Testis (tissue), 2 donors: ENCODE measurements at regions not wholly inside any gene's neighbourhood (a gene's known extent, or its start where the extent isn't known, plus 50 kb on each side); places are given as distances from the start of the nearest gene placed in this dataset.

Experiments
- DNase-seq: peaks from one replicate; pipeline ENCODE4 v3.0.0-alpha.2; 2019
- H3K27ac ChIP-seq, 2 donors: fragments of 200-600 bp; sonication (generic); one replicate each; pipeline ENCODE4 v1.5.1; 2019
- H3K27me3 ChIP-seq: fragments of 200-600 bp; sonication (generic); one replicate; pipeline ENCODE4 v1.5.1; 2019
- H3K36me3 ChIP-seq: fragments of 200-600 bp; sonication (generic); one replicate; pipeline ENCODE4 v1.5.1; 2017; ENCODE audit warnings: low read depth; ENCODE audit errors: missing control alignments
- H3K4me1 ChIP-seq: fragments of 200-600 bp; sonication (generic); one replicate; pipeline ENCODE4 v1.5.1; 2019
- H3K4me3 ChIP-seq, 2 donors: fragments of 200-600 bp; sonication (generic); one replicate each; pipeline ENCODE4 v1.5.1; 2017 to 2019
- H3K9me3 ChIP-seq: fragments of 200-600 bp; sonication (generic); one replicate; pipeline ENCODE4 v1.5.1; 2017
- POLR2A ChIP-seq: fragments of 450-650 bp; IDR thresholded peaks from one replicate; pipeline ENCODE4 v1.6.1; 2017; ENCODE audit warnings: antibody characterized with exemption, mild to moderate bottlenecking, moderate library complexity
- WGBS, 2 donors: methylation state at CpG; one replicate each; pipeline ENCODE4 v1.1.5; 2018; 5-methylcytosine and 5-hydroxymethylcytosine counted together
- intact Hi-C: fragments of 100-400 bp; cut with DNase I; formaldehyde crosslinking; loops from one replicate; pipeline ENCODE4 v1.15.1; 2023; ENCODE audit warnings: low total_unique reads
- TF ChIP-seq, protein P1 (sequence below), 3 experiments: fragments of 450-650 bp in 2 of 3; fragments of 200-600 bp in 1 of 3; sonication (generic) in 1 of 3; IDR thresholded peaks; one replicate each; pipeline ENCODE4 v1.5.1; 2016 to 2019; ENCODE audit warnings: antibody characterized with exemption in 3 of 3, mild to moderate bottlenecking in 2 of 3, moderate library complexity in 1 of 3

DNA sequence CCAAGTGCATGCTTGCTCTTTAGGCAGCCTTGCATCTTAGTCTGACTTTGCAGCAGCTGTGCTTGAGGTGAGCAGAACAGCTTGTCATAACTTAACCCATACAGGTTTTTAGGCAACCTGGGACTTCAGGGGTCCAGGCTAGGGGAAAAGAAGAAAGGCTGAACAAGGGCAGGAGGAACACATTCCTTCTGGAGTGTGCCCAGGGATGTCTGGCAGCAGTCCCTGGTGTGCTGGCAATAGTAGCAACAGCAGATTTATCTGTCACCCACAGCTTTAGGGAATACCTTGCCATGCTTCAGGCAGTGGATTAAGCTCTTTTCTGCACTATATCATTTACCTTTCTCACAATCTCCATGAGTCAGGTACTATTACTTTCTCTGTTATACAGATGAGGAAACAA lies 513.0 kb downstream of the RAB38 start:
- no peaks in the 10 kb centered on the region for H3K9me3 ChIP-seq
- no peak for DNase-seq
- H3K36me3 ChIP-seq: no peaks in the 10 kb centered on the region
- no peak overlapping the region for H3K27ac ChIP-seq
- no peaks in the 10 kb centered on the region for H3K4me1 ChIP-seq
- H3K4me3 ChIP-seq: no peak overlapping the region
- no peak for TF ChIP-seq POLR2A
- TF ChIP-seq, protein P1, sequence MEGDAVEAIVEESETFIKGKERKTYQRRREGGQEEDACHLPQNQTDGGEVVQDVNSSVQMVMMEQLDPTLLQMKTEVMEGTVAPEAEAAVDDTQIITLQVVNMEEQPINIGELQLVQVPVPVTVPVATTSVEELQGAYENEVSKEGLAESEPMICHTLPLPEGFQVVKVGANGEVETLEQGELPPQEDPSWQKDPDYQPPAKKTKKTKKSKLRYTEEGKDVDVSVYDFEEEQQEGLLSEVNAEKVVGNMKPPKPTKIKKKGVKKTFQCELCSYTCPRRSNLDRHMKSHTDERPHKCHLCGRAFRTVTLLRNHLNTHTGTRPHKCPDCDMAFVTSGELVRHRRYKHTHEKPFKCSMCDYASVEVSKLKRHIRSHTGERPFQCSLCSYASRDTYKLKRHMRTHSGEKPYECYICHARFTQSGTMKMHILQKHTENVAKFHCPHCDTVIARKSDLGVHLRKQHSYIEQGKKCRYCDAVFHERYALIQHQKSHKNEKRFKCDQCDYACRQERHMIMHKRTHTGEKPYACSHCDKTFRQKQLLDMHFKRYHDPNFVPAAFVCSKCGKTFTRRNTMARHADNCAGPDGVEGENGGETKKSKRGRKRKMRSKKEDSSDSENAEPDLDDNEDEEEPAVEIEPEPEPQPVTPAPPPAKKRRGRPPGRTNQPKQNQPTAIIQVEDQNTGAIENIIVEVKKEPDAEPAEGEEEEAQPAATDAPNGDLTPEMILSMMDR (IDR thresholded peaks at IDR 0.05): no peak
- H3K27me3 ChIP-seq: no peaks in the 10 kb centered on the region
- intact Hi-C loops: no loop called here

DNA sequence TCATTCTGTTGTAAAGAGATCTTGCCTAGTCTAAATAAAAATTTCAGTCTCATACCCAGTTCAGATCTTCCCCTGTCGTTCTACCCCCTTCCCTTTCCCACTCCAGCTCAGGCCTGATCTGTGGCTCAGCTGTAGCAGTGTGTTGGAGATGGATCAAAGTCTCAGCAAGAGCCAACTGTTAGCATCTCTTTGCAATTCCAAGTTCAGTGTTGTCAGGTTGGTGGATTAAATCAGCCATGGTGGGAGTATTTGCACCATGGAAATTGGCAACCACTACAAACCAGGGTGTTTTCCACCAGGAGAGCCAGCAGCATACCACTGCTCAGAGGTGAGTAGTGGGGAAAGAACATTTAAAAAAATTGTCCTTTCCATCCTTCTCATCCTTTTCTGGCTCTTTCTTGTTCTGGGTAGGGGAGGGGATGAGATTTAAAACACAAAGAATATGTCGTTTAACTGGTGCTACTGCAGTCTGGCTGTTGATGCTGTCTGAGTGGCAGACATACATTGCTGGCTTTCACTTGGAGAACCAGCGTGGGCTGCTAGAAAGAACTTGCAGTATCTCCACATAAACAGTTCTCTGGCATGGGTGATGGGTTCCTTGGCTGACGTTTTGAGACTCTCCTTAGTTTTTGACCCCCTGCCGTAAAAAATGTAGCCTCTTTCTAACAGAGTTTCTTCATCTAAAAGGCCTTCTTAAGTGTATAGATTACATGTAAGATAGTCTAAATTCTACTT lies 514.1 kb downstream of the RAB38 start:
- intact Hi-C loops: no loop called here
- H3K36me3 ChIP-seq: no peaks in the 10 kb centered on the region
- H3K4me3 ChIP-seq: no peak overlapping the region
- H3K27me3 ChIP-seq: no peaks in the 10 kb centered on the region
- DNase-seq: no peak
- no peak overlapping the region for H3K27ac ChIP-seq
- H3K9me3 ChIP-seq: no peaks in the 10 kb centered on the region
- TF ChIP-seq, protein P1 (IDR thresholded peaks at IDR 0.05): no peak
- TF ChIP-seq POLR2A: no peak
- 68 to 76% methylated on average over 5 of the region's 5 CpGs for WGBS, 2 donors
- no peaks in the 10 kb centered on the region for H3K4me1 ChIP-seq

DNA sequence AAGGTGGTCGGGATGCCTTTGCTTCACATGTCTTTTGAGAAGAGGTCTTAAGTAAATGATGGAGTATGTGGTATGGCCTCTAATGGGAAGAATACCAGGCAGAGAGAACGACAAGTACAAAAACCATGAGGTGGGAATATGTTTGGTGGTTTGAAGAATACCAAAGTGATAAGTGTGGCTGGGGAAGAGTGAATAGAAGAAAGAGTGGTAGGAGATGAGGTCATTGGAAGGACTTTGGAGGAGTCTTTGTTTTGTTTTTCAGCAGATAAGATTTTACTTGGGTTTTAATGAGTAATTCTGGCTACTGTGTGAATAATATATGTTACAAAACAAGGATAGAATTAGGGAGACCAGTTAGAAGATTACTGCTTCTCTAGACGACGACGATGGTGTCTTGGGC lies 515.4 kb downstream of the RAB38 start:
- no peaks in the 10 kb centered on the region for H3K9me3 ChIP-seq
- no peak for DNase-seq
- intact Hi-C loops: no loop called here
- no peak for TF ChIP-seq POLR2A
- TF ChIP-seq, protein P1 (IDR thresholded peaks at IDR 0.05): no peak
- no peaks in the 10 kb centered on the region for H3K36me3 ChIP-seq
- no peak overlapping the region for H3K4me3 ChIP-seq
- H3K27me3 ChIP-seq: no peaks in the 10 kb centered on the region
- H3K4me1 ChIP-seq: no peaks in the 10 kb centered on the region
- no peak overlapping the region for H3K27ac ChIP-seq
- WGBS, 2 donors: 66 to 74% methylated on average over 5 of the region's 5 CpGs

DNA sequence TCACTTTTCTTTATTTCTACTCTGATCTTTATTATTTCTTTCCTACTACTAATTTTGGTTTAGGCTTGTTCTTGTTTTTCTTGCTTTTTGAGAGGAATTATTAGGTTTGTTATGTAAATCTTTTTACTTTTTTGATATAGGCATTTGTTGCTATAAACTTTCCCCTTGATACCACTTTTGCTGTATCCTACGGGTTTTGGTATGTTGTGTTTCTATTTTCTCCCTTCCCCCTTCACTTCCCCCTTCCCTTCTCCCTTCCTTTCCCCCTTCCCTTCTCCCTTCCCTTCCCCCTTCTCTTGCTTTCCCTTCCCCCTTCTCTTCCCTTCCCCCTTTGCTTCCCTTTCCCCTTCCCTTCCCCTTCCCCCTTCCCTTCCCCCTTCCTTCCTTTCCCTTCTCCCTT lies 529.6 kb downstream of the RAB38 start:
- 79 to 90% methylated on average over 1 of the region's 1 CpG for WGBS, 2 donors
- Histone ChIP-seq H3K9me3 (no peaks in the 10 kb centered on the region), H3K27me3 (no peaks in the 10 kb centered on the region), H3K4me3 (no peak overlapping the region), H3K36me3 (no peaks in the 10 kb centered on the region), H3K4me1 (no peaks in the 10 kb centered on the region), H3K27ac (no peak overlapping the region)
- intact Hi-C loops: no loop called here
- TF ChIP-seq, protein P1 (IDR thresholded peaks at IDR 0.05): no peak
- TF ChIP-seq POLR2A: no peak
- DNase-seq: no peak

DNA sequence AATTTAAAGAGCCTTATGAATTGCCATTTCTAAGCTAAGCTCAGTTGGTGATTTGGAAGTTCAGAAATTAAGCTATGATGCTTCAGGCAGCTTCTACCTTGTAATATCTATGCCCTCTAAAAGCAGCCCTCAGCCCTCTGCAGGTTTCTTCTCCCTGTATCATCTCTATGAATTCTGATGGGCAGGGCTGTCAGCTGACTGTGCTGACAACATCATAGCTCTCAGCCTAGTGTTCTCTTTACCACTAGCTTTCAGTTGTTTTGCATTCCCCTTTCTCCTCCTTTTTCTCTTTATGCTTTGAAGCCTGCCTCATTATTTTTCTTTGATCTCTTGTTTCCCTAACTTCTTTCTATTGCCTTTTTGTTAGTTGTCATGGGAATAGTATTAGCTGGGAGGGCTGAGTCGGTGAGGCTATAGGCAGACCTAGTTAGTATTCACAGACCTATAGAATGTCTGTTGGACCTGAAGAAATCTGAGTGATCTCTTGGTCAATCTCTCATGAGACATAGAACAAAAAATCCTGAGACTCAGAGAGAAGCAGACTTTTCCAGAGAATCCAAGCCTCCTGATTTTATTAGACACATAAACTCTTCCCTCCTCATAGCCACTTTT lies 535.4 kb downstream of the RAB38 start:
- DNase-seq: no peak
- 50 to 75% methylated on average over 1 of the region's 1 CpG for WGBS, 2 donors
- Histone ChIP-seq H3K36me3 (no peaks in the 10 kb centered on the region), H3K27me3 (no peaks in the 10 kb centered on the region), H3K4me1 (no peaks in the 10 kb centered on the region), H3K4me3 (no peak overlapping the region), H3K27ac (no peak overlapping the region), H3K9me3 (no peaks in the 10 kb centered on the region)
- TF ChIP-seq, protein P1 (IDR thresholded peaks at IDR 0.05): no peak
- no peak for TF ChIP-seq POLR2A
- intact Hi-C loops: no loop called here
